GM21360 (cell line): ENCODE measurements at regions not wholly inside any gene's neighbourhood (a gene's known extent, or its start where the extent isn't known, plus 50 kb on each side); places are given as distances from the start of the nearest gene placed in this dataset.
"Not testable (repeated sequence)": the region's sequence is repeated elsewhere in the genome, so short reads cannot be mapped to it uniquely, and the experiment has no call there.

Experiments
- ATAC-seq: cut with Tn5 transposase; IDR thresholded peaks from one replicate; pipeline ENCODE4 v1.9.1; 2021; ENCODE audit warnings: mild to moderate bottlenecking, moderate library complexity; ENCODE audit not compliant: unreplicated experiment

- ATAC-seq = no peak
These were observed 198.3 kb downstream of the RPS24 start for GRCh38 chr10:78231939-78232338.

- ATAC-seq = no peak
These were observed 202.9 kb downstream of the RPS24 start for GRCh38 chr10:78236416-78237015.

GRCh38 chr10:78237951-78238350 lies 204.3 kb downstream of the RPS24 start:
- ATAC-seq = not testable (repeated sequence)

- ATAC-seq = no peak
These were observed 213.6 kb downstream of the RPS24 start for GRCh38 chr10:78247266-78247665.

GRCh38 chr10:78247821-78248220 lies 214.2 kb downstream of the RPS24 start:
- no peak for ATAC-seq

GRCh38 chr10:78248651-78249464 lies 215.2 kb downstream of the RPS24 start:
- no peak for ATAC-seq

GRCh38 chr10:78249690-78250089 lies 216.0 kb downstream of the RPS24 start:
- ATAC-seq = no peak

- no peak for ATAC-seq
These were observed 216.8 kb downstream of the RPS24 start for GRCh38 chr10:78250313-78251015.

- no peak for ATAC-seq
These were observed 217.3 kb downstream of the RPS24 start for GRCh38 chr10:78251016-78251385.

- ATAC-seq = no peak
These were observed 218.6 kb downstream of the RPS24 start for GRCh38 chr10:78252286-78252685.

- ATAC-seq = no peak
These were observed 219.6 kb downstream of the RPS24 start for GRCh38 chr10:78253063-78253853.

- ATAC-seq = no peak
These were observed 220.3 kb downstream of the RPS24 start for GRCh38 chr10:78254013-78254412.

GRCh38 chr10:78255214-78255613 lies 221.6 kb downstream of the RPS24 start:
- no peak for ATAC-seq

- no peak for ATAC-seq
These were observed 222.4 kb downstream of the RPS24 start for GRCh38 chr10:78255796-78256638.

- ATAC-seq = no peak
These were observed 224.8 kb downstream of the RPS24 start for GRCh38 chr10:78258323-78259030.

GRCh38 chr10:78259391-78259790 lies 225.7 kb downstream of the RPS24 start:
- no peak for ATAC-seq

GRCh38 chr10:78260141-78260540 lies 226.5 kb downstream of the RPS24 start:
- no peak for ATAC-seq

GRCh38 chr10:78260680-78261079 lies 227.0 kb downstream of the RPS24 start:
- ATAC-seq = no peak

GRCh38 chr10:78261291-78261690 lies 227.6 kb downstream of the RPS24 start:
- no peak for ATAC-seq

GRCh38 chr10:78262860-78263259 lies 229.2 kb downstream of the RPS24 start:
- no peak for ATAC-seq
